ENCODE measurements at regions not wholly inside any gene's neighbourhood (a gene's known extent, or its start where the extent isn't known, plus 50 kb on each side); places are given as distances from the start of the nearest gene placed in this dataset.

DNA sequence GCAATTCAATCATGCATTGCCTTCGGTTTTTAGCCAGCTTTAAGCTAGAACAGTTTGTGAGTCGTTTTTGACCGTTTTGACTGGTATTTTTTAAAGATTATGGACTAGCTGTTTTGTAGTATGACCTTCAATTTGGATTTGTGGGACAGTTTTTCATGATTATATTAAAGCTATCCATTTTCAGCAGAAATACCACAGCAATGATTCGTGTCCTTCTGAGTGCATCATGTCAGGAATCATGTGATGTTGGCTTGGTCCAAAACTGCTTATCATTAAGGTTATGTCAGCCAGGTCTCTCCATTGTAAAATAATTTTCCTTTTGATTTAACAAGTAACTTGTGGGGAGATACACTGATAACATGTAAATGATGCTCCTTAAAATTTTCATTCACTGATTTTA lies 229.0 kb downstream of the POSTN start:
- 29 to 54% methylated on average over 4 of the region's 4 CpGs for WGBS, 2 donors (ENCODE audit: low coverage in 1 of 2)
- Histone ChIP-seq H3K36me3 (no peaks in the 10 kb centered on the region), H3K27me3 (no peaks in the 10 kb centered on the region), H3K27ac (no peak overlapping the region), H3K9me3 (no peaks in the 10 kb centered on the region), H3K4me3 (no peak overlapping the region), H3K4me1 (no peaks in the 10 kb centered on the region)
- DNase-seq = no peak
- intact Hi-C loops (cut with DNase I; ENCODE audit: low total_unique reads) (no loop called here), in situ Hi-C loops (cut with MboI; ENCODE audit: low pct_ligation_motif_present in 1 of 4, low pct_unique_long_range_greater_than_20kb in 1 of 4, low sequenced_read_pairs in 3 of 4) (no loop called here)
- TF ChIP-seq, protein P1, sequence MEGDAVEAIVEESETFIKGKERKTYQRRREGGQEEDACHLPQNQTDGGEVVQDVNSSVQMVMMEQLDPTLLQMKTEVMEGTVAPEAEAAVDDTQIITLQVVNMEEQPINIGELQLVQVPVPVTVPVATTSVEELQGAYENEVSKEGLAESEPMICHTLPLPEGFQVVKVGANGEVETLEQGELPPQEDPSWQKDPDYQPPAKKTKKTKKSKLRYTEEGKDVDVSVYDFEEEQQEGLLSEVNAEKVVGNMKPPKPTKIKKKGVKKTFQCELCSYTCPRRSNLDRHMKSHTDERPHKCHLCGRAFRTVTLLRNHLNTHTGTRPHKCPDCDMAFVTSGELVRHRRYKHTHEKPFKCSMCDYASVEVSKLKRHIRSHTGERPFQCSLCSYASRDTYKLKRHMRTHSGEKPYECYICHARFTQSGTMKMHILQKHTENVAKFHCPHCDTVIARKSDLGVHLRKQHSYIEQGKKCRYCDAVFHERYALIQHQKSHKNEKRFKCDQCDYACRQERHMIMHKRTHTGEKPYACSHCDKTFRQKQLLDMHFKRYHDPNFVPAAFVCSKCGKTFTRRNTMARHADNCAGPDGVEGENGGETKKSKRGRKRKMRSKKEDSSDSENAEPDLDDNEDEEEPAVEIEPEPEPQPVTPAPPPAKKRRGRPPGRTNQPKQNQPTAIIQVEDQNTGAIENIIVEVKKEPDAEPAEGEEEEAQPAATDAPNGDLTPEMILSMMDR (IDR thresholded peaks at IDR 0.05) = no peak
- TF ChIP-seq POLR2AphosphoS5 (IDR thresholded peaks at IDR 0.05) (no peak), POLR2A (IDR thresholded peaks at IDR 0.05) (no peak), EP300 (IDR thresholded peaks at IDR 0.05; ENCODE audit: low read depth) (no peak)

DNA sequence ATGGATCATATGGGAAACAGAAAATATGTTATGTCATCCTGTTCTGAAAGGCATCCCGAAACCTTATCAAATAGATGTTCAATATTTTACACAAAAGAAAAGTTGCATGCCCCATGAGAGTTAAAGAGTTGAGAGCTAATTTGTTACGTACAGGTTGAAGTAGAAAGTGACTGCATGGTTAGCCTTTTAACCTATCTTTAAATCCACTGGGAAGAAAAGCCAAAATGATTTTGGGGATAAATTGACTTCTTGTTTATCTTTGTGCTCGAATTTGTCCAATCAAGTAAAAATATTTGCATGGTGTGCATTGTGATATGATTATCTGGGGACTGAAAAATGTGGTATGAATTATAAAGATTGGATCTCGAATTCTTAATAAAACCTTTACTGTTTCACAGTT lies 230.1 kb downstream of the POSTN start:
- intact Hi-C loops (cut with DNase I; ENCODE audit: low total_unique reads) (no loop called here), in situ Hi-C loops (cut with MboI; ENCODE audit: low pct_ligation_motif_present in 1 of 4, low pct_unique_long_range_greater_than_20kb in 1 of 4, low sequenced_read_pairs in 3 of 4) (no loop called here)
- Histone ChIP-seq H3K4me3 (no peak overlapping the region), H3K4me1 (no peaks in the 10 kb centered on the region), H3K27me3 (no peaks in the 10 kb centered on the region), H3K36me3 (no peaks in the 10 kb centered on the region), H3K9me3 (no peaks in the 10 kb centered on the region), H3K27ac (no peak overlapping the region)
- TF ChIP-seq POLR2AphosphoS5 (IDR thresholded peaks at IDR 0.05) (no peak), EP300 (IDR thresholded peaks at IDR 0.05; ENCODE audit: low read depth) (no peak), POLR2A (IDR thresholded peaks at IDR 0.05) (no peak)
- TF ChIP-seq, protein P1 (IDR thresholded peaks at IDR 0.05) = no peak
- 58 to 67% methylated on average over 4 of the region's 4 CpGs for WGBS, 2 donors (ENCODE audit: low coverage in 1 of 2)
- DNase-seq = no peak

DNA sequence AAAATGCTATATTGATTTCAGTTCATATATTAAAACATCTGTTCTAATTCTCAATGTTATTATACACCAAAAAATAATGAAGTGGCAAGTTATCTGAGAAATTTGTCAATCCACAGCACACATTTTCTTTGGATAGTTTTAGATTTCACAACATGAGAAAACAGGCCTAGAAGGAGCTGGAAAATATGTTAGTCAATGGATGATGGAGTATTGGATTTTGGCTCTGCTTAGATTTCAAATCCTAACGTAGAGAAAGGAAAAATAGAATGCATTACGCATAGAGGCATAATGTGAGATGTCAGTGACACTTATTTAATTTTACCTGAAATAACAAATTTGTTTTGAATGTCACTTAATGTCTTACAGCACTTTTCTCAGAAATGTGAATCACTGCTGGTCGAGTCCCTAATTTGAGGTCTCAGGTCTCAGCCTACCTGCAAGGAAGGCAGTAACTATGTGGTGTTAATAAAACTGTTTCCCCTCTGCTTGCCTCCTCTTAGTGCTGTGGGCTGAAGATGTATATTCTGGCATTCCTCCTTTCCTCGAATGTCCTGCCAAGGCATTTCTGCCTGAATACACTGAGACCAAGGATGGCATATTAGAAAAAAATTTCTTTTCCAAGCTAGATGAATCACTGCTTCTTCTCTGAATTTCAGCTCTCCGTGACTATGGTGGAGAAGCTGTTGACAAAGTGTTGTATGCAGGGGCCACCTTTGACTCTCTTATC lies 232.4 kb downstream of the POSTN start:
- 71 to 74% methylated on average over 5 of the region's 5 CpGs for WGBS, 2 donors (ENCODE audit: low coverage in 1 of 2)
- no peaks in the 10 kb centered on the region for H3K36me3 ChIP-seq
- H3K9me3 ChIP-seq = no peaks in the 10 kb centered on the region

DNA sequence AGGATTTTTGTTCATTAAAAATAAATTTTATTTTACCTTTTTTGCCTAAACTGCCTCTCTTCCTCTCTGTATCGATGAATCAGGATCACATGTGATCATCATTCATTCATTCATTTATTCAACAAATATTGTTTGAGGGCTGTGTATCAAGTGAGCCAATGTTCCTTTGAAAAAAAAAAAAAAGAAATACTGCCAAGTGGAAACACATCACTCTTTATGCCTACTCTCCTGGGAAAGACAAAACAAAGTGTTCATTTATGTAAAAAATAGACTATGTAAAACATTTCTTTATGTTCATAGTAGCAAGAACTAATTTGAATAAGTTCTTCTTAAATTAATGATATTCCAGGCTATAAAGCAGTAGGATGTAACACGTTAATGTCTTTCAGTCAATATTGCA lies 233.1 kb downstream of the POSTN start:
- in situ Hi-C loops (cut with MboI; ENCODE audit: low pct_ligation_motif_present in 1 of 4, low pct_unique_long_range_greater_than_20kb in 1 of 4, low sequenced_read_pairs in 3 of 4) = no loop called here
- no peak overlapping the region for H3K27ac ChIP-seq
- WGBS, 2 donors (ENCODE audit: low coverage in 1 of 2) = 74% methylated on average over 2 of the region's 2 CpGs

More for the DNA sequence above, 232.4 kb downstream of the POSTN start:
- H3K27me3 ChIP-seq = no peaks in the 10 kb centered on the region
- intact Hi-C loops (cut with DNase I; ENCODE audit: low total_unique reads) (no loop called here), in situ Hi-C loops (cut with MboI; ENCODE audit: low pct_ligation_motif_present in 1 of 4, low pct_unique_long_range_greater_than_20kb in 1 of 4, low sequenced_read_pairs in 3 of 4) (no loop called here)
- H3K4me3 ChIP-seq = no peak overlapping the region
- TF ChIP-seq EP300 (IDR thresholded peaks at IDR 0.05; ENCODE audit: low read depth) (no peak), POLR2AphosphoS5 (IDR thresholded peaks at IDR 0.05) (no peak), POLR2A (IDR thresholded peaks at IDR 0.05) (no peak)
- TF ChIP-seq, protein P1 (IDR thresholded peaks at IDR 0.05) = no peak
- H3K4me1 ChIP-seq = no peaks in the 10 kb centered on the region
- H3K27ac ChIP-seq = no peak overlapping the region
- no peak for DNase-seq

More for the DNA sequence above, 233.1 kb downstream of the POSTN start:
- TF ChIP-seq, protein P1 (IDR thresholded peaks at IDR 0.05) = no peak
- TF ChIP-seq POLR2A (IDR thresholded peaks at IDR 0.05) (no peak), EP300 (IDR thresholded peaks at IDR 0.05; ENCODE audit: low read depth) (no peak)
- intact Hi-C loops (cut with DNase I; ENCODE audit: low total_unique reads) = no loop called here
- no peaks in the 10 kb centered on the region for H3K4me1 ChIP-seq
- no peaks in the 10 kb centered on the region for H3K36me3 ChIP-seq
- no peak overlapping the region for H3K4me3 ChIP-seq
- no peaks in the 10 kb centered on the region for H3K9me3 ChIP-seq
- DNase-seq = no peak
- H3K27me3 ChIP-seq = no peaks in the 10 kb centered on the region
